Astrocyte of the spinal cord (primary cell): ENCODE measurements at regions not wholly inside any gene's neighbourhood (a gene's known extent, or its start where the extent isn't known, plus 50 kb on each side); places are given as distances from the start of the nearest gene placed in this dataset.

Experiments used
- DNase-seq: peaks from one replicate; pipeline ENCODE4 v3.0.0; 2011; ENCODE audit warnings: low read depth, low spot score
- H3K4me3 ChIP-seq: 2 replicates; pipeline ENCODE4 v1.5.1; 2011; ENCODE audit warnings: low read depth, mild to moderate bottlenecking, low read length, moderate library complexity
- in situ Hi-C: cut with HindIII; loops from 2 replicates; pipeline ENCODE4 v1.10.0; 2017; ENCODE audit warnings: low sequenced_read_pairs
- TF ChIP-seq, protein P1 (sequence below): IDR thresholded peaks from 2 replicates; pipeline ENCODE4 v1.5.1; 2012; ENCODE audit warnings: low read depth, mild to moderate bottlenecking, low read length, inconsistent platforms

GRCh38 chr1:184270556-184270955 lies 116.3 kb upstream of the C1orf21 start:
- no peak for DNase-seq
- TF ChIP-seq, protein P1, sequence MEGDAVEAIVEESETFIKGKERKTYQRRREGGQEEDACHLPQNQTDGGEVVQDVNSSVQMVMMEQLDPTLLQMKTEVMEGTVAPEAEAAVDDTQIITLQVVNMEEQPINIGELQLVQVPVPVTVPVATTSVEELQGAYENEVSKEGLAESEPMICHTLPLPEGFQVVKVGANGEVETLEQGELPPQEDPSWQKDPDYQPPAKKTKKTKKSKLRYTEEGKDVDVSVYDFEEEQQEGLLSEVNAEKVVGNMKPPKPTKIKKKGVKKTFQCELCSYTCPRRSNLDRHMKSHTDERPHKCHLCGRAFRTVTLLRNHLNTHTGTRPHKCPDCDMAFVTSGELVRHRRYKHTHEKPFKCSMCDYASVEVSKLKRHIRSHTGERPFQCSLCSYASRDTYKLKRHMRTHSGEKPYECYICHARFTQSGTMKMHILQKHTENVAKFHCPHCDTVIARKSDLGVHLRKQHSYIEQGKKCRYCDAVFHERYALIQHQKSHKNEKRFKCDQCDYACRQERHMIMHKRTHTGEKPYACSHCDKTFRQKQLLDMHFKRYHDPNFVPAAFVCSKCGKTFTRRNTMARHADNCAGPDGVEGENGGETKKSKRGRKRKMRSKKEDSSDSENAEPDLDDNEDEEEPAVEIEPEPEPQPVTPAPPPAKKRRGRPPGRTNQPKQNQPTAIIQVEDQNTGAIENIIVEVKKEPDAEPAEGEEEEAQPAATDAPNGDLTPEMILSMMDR: no peak
- in situ Hi-C loops: no loop called here
- H3K4me3 ChIP-seq: no peak overlapping the region

GRCh38 chr1:184272175-184272866 lies 114.5 kb upstream of the C1orf21 start:
- in situ Hi-C loops: no loop called here
- TF ChIP-seq, protein P1: no peak
- H3K4me3 ChIP-seq: no peak overlapping the region
- DNase-seq: peak; percentile 53

DNA sequence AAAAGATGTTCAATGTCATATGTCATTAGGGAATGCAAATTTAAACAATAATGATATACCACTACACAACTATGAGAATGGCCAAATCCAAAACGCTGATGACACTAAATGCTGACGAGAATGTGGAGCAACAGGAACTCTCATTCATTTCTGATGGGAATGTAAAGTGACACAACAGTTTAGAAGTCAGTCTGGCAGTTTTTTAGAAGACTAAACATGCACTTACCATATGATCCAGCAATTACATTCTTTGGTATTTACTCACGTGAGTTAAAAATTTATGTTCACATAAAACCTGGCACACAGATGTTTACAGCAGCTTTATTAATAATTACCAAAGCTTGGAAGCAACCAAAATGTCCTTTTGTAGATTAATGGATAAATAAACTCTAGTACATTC lies 110.4 kb upstream of the C1orf21 start:
- TF ChIP-seq, protein P1: no peak
- no peak for DNase-seq
- in situ Hi-C loops: no loop called here
- H3K4me3 ChIP-seq: no peak overlapping the region

DNA sequence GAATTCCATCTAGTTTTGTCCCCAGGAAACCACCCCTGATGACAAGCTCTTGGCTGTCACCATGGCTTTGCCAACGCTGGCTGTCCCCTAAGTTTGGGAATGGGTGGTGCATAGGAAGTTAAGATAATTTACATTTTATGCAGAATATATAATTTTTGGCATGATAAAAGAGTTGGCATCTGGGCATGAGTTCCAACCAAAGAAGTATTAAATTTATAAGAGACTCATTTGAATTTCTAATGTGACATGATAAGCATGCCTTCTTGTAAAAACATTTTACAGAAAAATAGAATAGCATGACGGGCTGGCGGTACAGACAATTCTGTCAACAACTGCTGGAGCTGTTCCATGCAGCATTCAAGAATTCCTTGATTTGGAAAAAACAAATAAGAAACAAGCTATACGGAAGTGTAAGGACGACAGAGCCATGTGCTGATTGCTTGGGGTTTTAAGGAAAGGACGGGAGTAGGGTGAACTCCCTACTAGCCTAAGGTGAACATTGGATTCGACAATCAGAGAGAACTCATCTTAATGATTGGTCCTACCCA lies 106.8 kb upstream of the C1orf21 start:
- in situ Hi-C loops: no loop called here

GRCh38 chr1:184283999-184284398 lies 102.8 kb upstream of the C1orf21 start:
- TF ChIP-seq, protein P1: no peak
- in situ Hi-C loops: no loop called here
- peak; percentile 96 for DNase-seq
- H3K4me3 ChIP-seq: no peak overlapping the region

More for the DNA sequence above, 106.8 kb upstream of the C1orf21 start:
- TF ChIP-seq, protein P1: no peak
- H3K4me3 ChIP-seq: no peak overlapping the region
- no peak for DNase-seq

- DNase-seq: no peak
- no peak overlapping the region for H3K4me3 ChIP-seq
- TF ChIP-seq, protein P1: no peak
- in situ Hi-C loops: no loop called here
Observed at GRCh38 chr1:184284900-184285299, 101.9 kb upstream of the C1orf21 start.
